DND-41 (cell line): ENCODE measurements at regions not wholly inside any gene's neighbourhood (a gene's known extent, or its start where the extent isn't known, plus 50 kb on each side); places are given as distances from the start of the nearest gene placed in this dataset.
"Not testable (repeated sequence)": the region's sequence is repeated elsewhere in the genome, so short reads cannot be mapped to it uniquely, and the experiment has no call there.

Experiments used
- ATAC-seq: fragments of 200-7000 bp; cut with Tn5 transposase; 3 replicates; pipeline ENCODE4 v1.9.1; 2021; ENCODE audit warnings: low read depth; ENCODE audit not compliant: insufficient read depth
- DNase-seq: peaks from one replicate; pipeline ENCODE4 v3.0.0-alpha.2; 2020
- H2AFZ ChIP-seq: 2 replicates; pipeline ENCODE4 v1.6.0; 2012; ENCODE audit warnings: low read depth, low read length
- H3K27ac ChIP-seq: 2 replicates; pipeline ENCODE4 v1.5.1; 2012; ENCODE audit warnings: low read length, inconsistent platforms
- H3K27me3 ChIP-seq: fragments of 200-600 bp; sonication (generic); 2 replicates; pipeline ENCODE4 v1.6.0; 2012; ENCODE audit warnings: low read length, mild to moderate bottlenecking, inconsistent platforms; ENCODE audit not compliant: insufficient read depth, poor library complexity
- H3K36me3 ChIP-seq: 2 replicates; pipeline ENCODE4 v1.5.1; 2012; ENCODE audit warnings: low read length, inconsistent platforms; ENCODE audit not compliant: insufficient read depth
- H3K4me1 ChIP-seq: 2 replicates; pipeline ENCODE4 v1.5.1; 2012; ENCODE audit warnings: mild to moderate bottlenecking, low read length; ENCODE audit not compliant: insufficient read depth
- H3K4me2 ChIP-seq: 2 replicates; pipeline ENCODE4 v1.6.0; 2012; ENCODE audit warnings: mild to moderate bottlenecking, moderate library complexity, low read length, inconsistent platforms; ENCODE audit not compliant: insufficient read depth
- H3K4me3 ChIP-seq, 2 experiments: fragments of 200-600 bp in 1 of 2; shearing (Covaris generic) in 1 of 2; 2 replicates each; pipeline ENCODE4 v1.5.1; 2012 to 2016; ENCODE audit warnings: inconsistent platforms in 2 of 2, low read length in 2 of 2, mild to moderate bottlenecking in 2 of 2, low read depth in 1 of 2, moderate library complexity in 1 of 2
- H3K79me2 ChIP-seq: 2 replicates; pipeline ENCODE4 v1.6.0; 2012; ENCODE audit warnings: low read length, inconsistent platforms; ENCODE audit not compliant: insufficient read depth
- H3K9ac ChIP-seq: 2 replicates; pipeline ENCODE4 v1.6.0; 2012; ENCODE audit warnings: low read depth, mild to moderate bottlenecking, inconsistent platforms, low read length, moderate library complexity
- H3K9me3 ChIP-seq: 2 replicates; pipeline ENCODE4 v1.5.1; 2012; ENCODE audit warnings: low read length, moderate library complexity, mild to moderate bottlenecking, inconsistent platforms; ENCODE audit not compliant: insufficient read depth, severe bottlenecking
- H4K20me1 ChIP-seq: 2 replicates; pipeline ENCODE4 v1.6.0; 2012; ENCODE audit warnings: low read length; ENCODE audit not compliant: insufficient read depth
- EZH2 ChIP-seq: IDR thresholded peaks from 3 replicates; pipeline ENCODE4 v1.6.1; 2012; ENCODE audit warnings: borderline replicate concordance, low read depth, mild to moderate bottlenecking, moderate library complexity, low read length, inconsistent platforms; ENCODE audit not compliant: severe bottlenecking
- TF ChIP-seq, protein P1 (sequence below): IDR thresholded peaks from 2 replicates; pipeline ENCODE4 v1.5.1; 2012; ENCODE audit warnings: borderline replicate concordance, low read length, moderate library complexity, mild to moderate bottlenecking; ENCODE audit not compliant: poor library complexity, severe bottlenecking; ENCODE audit errors: extremely low read depth

DNA sequence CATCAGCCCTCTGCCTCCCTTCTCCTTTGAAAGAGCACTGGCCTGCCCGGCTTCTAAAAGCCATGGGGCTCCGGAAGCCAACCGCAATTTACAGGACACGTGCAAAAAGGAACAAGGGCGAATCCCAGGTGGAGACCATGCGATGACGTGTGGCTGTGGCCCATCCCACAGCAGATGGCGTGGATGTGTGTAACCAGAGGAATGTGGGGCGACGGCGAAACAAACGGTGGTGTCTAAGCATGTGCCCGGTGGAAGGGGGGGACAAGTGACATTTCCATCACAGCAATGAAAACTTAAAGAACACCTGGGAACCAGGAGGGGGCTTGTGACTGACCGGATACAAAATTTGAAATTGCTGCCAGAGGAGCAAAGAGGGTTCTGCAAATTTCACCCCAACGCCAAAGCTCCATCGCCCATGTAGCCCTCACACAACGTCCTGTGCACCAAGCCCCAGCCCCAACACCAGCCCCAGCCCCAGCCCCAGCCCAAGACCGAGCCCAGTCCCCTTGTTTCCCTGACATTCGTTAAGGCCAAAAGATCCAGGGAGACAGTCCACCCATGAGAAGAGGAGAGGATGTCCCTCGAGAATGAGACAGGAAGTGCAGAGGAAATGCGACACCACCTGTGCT is 159.7 kb upstream of the ZNF337 start:
- Histone ChIP-seq H3K4me3 (no peak overlapping the region), H3K36me3 (peaks cover 5% of the 10 kb centered on the region; the same call in 1 of the 2 replicates), H3K27me3 (no peaks in the 10 kb centered on the region), H3K4me1 (peaks cover 37% of the 10 kb centered on the region), H3K27ac (no peak overlapping the region), H3K79me2 (peaks cover 15% of the 10 kb centered on the region), H3K9ac (no peak overlapping the region), H3K9me3 (peaks cover 47% of the 10 kb centered on the region), H4K20me1 (no peaks in the 10 kb centered on the region), H2AFZ (no peak overlapping the region), H3K4me2 (no peak overlapping the region)
- ATAC-seq, result no peak
- no peak for TF ChIP-seq EZH2
- TF ChIP-seq, protein P1, sequence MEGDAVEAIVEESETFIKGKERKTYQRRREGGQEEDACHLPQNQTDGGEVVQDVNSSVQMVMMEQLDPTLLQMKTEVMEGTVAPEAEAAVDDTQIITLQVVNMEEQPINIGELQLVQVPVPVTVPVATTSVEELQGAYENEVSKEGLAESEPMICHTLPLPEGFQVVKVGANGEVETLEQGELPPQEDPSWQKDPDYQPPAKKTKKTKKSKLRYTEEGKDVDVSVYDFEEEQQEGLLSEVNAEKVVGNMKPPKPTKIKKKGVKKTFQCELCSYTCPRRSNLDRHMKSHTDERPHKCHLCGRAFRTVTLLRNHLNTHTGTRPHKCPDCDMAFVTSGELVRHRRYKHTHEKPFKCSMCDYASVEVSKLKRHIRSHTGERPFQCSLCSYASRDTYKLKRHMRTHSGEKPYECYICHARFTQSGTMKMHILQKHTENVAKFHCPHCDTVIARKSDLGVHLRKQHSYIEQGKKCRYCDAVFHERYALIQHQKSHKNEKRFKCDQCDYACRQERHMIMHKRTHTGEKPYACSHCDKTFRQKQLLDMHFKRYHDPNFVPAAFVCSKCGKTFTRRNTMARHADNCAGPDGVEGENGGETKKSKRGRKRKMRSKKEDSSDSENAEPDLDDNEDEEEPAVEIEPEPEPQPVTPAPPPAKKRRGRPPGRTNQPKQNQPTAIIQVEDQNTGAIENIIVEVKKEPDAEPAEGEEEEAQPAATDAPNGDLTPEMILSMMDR, result no peak
- DNase-seq, result no peak

DNA sequence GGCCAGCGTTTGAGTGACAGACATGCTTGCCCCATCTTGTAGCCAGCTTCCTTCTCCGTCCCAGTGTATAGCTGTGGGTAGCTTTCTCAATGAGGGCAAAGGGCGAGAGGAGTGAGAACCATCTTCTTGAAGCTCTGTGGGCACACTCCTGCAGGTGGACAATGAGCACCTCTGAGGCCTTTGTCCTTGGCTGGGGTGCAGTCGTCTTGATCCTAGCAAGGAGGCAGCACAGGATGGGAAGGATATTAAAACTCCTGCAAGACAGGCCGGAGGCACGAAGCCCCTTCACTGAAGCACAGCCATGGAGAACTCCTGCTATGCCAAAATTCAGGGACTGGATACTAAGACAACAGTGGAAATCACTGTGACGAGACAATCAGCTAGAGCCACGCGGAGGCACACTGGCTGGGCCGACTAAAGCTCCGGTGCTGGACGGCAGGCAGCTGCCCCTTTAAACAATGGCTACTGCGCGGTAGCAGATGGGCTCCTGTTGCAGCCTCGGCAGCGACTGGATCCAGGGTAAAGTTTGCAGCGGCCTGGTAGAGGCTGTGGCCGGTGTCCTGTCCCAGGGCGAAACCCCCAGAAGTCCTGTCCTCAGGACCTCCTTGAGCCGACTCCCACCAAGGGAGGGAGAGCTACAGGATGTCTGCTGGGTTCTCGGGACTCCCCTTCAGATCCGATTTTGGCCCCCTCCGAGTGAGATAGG is 159.0 kb upstream of the ZNF337 start:
- not testable (repeated sequence) for H3K4me2 ChIP-seq, H3K27ac ChIP-seq, H3K36me3 ChIP-seq, H3K4me3 ChIP-seq, H3K9ac ChIP-seq, H3K27me3 ChIP-seq, DNase-seq, ATAC-seq, H2AFZ ChIP-seq, H4K20me1 ChIP-seq
- peaks cover 32% of the 10 kb centered on the region for H3K4me1 ChIP-seq
- peaks cover 43% of the 10 kb centered on the region for H3K9me3 ChIP-seq
- peaks cover 15% of the 10 kb centered on the region for H3K79me2 ChIP-seq

DNA sequence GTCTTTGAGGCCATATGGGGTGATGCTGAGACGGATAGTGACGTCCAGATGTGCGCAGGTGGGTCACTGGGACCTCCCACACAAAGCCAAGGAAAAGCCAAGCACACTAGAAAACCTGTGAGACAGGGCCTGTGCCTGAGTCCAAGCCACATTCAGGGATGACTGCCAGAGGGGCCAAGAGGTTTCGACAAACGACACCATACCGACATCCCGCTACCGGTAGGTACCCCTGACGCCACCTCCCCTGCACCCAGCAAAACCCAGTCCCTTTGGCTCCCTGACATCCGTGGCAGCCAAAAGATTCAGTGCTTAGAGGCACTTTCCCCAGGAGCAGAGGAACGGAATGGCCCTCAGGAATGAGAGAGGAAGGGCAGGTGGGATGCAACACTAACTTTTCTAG is 158.0 kb upstream of the ZNF337 start:
- H3K4me2 ChIP-seq, result peak overlapping the region; percentile 77
- H3K4me3 ChIP-seq, result peak overlapping the region in 1 of 2 experiments; percentile 92; a peak in 3 of 4 replicates
- H3K9ac ChIP-seq, result peak overlapping the region; percentile 85; the same call in 1 of the 2 replicates
- H3K27me3 ChIP-seq, ATAC-seq, DNase-seq, H3K36me3 ChIP-seq, H4K20me1 ChIP-seq: not testable (repeated sequence)
- peaks cover 35% of the 10 kb centered on the region for H3K9me3 ChIP-seq
- peak overlapping the region; percentile 91 for H3K27ac ChIP-seq
- H2AFZ ChIP-seq, result peak overlapping the region; percentile 100
- H3K79me2 ChIP-seq, result peaks cover 15% of the 10 kb centered on the region
- H3K4me1 ChIP-seq, result peaks cover 32% of the 10 kb centered on the region

DNA sequence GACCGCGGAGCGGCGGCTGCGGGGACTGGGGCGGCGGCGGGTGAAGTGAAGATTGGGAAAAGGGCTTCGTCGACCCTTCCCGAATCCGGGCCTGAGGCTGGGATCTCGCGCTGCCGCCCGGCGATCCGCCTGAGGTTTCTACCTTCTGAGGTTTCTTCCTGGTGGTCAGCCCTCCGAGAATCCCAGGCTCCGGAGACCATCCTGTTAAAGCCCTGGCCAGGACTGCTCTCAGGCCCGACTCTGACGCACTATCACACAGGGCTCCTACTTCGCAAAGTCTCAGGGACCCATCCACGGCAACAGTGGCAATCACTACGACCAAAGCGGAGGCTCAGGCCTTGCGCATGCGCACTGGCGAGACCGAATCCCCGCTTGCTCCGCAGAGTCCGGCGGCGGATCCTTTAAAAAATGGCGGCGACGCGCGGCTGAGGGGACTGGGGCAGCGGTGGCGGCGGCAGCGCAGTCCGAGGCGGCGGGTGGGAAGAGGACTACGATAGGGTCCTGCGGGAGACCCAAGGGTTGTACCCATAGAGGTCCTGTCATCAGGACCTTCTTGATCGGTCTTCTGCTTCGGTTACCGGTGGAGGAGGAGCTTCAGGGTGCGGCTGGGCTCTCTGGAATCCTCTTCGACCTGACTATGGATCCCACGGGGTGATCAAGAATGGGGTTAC is 157.2 kb upstream of the ZNF337 start:
- peak; percentile 92 for DNase-seq
- H3K27ac ChIP-seq, result peak overlapping the region; percentile 91

DNA sequence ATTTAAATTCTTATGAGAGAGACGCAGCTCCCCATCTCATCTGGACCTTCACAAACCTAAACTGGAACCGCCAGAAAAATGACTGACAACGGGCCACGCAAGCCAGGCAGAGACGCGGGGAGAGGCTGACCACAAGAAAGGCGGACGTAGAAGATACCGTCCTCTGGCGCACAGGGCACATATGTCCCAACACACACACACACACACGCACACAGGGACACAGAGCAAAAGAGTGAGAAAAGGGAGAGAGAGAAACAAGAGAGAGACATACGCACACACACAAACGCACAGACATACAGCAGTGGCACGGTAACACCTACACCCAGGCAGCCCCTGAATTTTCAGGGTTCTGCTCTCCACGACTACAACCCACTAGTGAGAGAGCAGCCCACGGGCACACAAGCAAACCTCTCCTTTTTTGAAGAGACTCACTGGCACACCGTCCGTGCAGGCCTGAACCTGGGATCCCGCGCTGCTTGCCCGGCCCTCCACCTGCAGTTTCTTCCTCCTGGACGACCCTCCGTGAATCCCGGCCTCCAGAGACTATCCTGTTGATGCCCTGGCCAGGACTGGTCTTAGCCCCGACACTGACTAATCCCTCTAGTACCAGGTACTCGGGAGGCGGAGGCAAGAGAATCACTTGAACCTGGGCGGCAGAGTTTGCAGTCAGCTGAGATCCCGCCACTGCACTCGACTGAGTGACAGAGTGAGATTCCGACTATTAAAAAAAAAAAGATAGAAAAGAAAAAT is 156.5 kb upstream of the ZNF337 start:
- H3K36me3 ChIP-seq, H3K27me3 ChIP-seq, H4K20me1 ChIP-seq: not testable (repeated sequence)
- Histone ChIP-seq H3K4me2 (peak overlapping the region; percentile 77), H3K79me2 (peaks cover 15% of the 10 kb centered on the region), H3K4me1 (peaks cover 32% of the 10 kb centered on the region), H3K27ac (peak overlapping the region; percentile 91), H2AFZ (peak overlapping the region; percentile 100), H3K9me3 (peaks cover 20% of the 10 kb centered on the region), H3K9ac (peak overlapping the region; percentile 85), H3K4me3 (peak overlapping the region; percentile 89 to 92)
- peak; percentile 51 for DNase-seq
- peak; percentile 20 for ATAC-seq

More for the DNA sequence above, 157.2 kb upstream of the ZNF337 start:
- H3K4me3 ChIP-seq, result peak overlapping the region; percentile 89 to 92
- not testable (repeated sequence) for H4K20me1 ChIP-seq, H3K27me3 ChIP-seq, H3K36me3 ChIP-seq
- ATAC-seq, result peak; percentile 85
- peak overlapping the region; percentile 85 for H3K9ac ChIP-seq
- H2AFZ ChIP-seq, result peak overlapping the region; percentile 100
- peaks cover 15% of the 10 kb centered on the region for H3K79me2 ChIP-seq
- peak overlapping the region; percentile 77 for H3K4me2 ChIP-seq
- peaks cover 27% of the 10 kb centered on the region for H3K9me3 ChIP-seq
- peaks cover 32% of the 10 kb centered on the region for H3K4me1 ChIP-seq

DNA sequence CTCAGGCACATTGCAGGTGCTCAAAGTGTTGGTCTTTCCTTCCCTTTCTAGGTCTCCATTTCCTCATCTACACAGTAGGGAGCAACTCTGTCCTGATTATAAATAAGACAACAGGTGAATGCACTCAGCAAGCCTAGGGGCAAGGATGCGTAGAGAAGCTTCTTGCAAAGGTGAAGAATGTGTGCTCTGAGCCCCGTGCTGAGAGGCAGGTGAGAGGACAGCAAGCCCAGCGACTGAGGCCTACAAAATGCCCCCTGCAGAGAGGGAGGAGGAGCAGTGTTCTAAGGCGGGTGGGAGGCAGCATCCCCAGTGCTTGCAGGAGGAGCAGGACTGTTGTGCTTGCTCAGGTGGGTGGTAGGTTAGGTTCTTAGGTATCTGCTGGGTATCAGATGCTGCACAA is 153.5 kb upstream of the ZNF337 start:
- Histone ChIP-seq H3K4me1 (peaks cover 31% of the 10 kb centered on the region), H3K79me2 (peaks cover 15% of the 10 kb centered on the region)
- H3K9me3 ChIP-seq, H3K4me3 ChIP-seq, H3K27ac ChIP-seq, DNase-seq, H3K36me3 ChIP-seq, ATAC-seq, H3K4me2 ChIP-seq, H2AFZ ChIP-seq, H4K20me1 ChIP-seq, H3K9ac ChIP-seq, H3K27me3 ChIP-seq: not testable (repeated sequence)
